PC-3 (cell line): ENCODE measurements at regions not wholly inside any gene's neighbourhood (a gene's known extent, or its start where the extent isn't known, plus 50 kb on each side); places are given as distances from the start of the nearest gene placed in this dataset.

ENCODE experiments used
- CTCF ChIP-seq: fragments of 300-600 bp; sonication (generic); conservative IDR thresholded peaks from 2 replicates; pipeline ENCODE4 v1.5.1; 2017; ENCODE audit warnings: antibody characterized with exemption, low read depth, mild to moderate bottlenecking, low read length
- EZH2 ChIP-seq: fragments of 300-600 bp; sonication (generic); IDR thresholded peaks from one replicate; pipeline ENCODE4 v1.6.1; 2017; ENCODE audit warnings: antibody characterized with exemption, mild to moderate bottlenecking, low read length; ENCODE audit not compliant: unreplicated experiment
- EZH2phosphoT487 ChIP-seq: fragments of 300-600 bp; sonication (generic); IDR thresholded peaks from 2 replicates; pipeline ENCODE4 v1.6.1; 2018; ENCODE audit warnings: mild to moderate bottlenecking, antibody characterized with exemption, low read length, borderline replicate concordance

- TF ChIP-seq CTCF (no peak), EZH2phosphoT487 (no peak), EZH2 (no peak)
Measured at GRCh38 chr14:97387252-97387874, 590.2 kb downstream of the VRK1 start.
